ENCODE measurements at regions not wholly inside any gene's neighbourhood (a gene's known extent, or its start where the extent isn't known, plus 50 kb on each side); places are given as distances from the start of the nearest gene placed in this dataset.

DNA sequence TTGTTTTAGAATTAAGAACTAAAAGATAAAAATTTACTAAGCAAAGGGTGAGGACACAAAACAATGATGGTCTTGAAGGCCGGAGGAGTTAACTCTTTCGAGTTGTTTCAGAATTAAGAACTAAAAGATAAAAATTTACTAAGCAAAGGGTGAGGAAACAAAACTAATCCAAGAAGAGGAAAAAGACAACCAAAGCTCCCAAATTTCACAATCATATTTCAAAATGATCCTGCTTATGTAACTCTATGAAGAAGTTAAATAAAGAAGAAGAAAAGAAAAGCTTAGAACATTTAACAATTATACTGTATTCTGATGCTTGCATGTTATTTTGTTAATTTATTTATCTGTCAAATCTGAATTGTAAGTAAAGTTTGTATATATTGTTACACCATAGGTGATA is 154.8 kb upstream of the SLIT2 start:
- 82 to 89% methylated on average over 2 of the region's 2 CpGs for WGBS, 2 donors (ENCODE audit: low coverage in 1 of 2)
- peaks cover 0 to 2% (median 0%) of the 10 kb centered on the region in 3 donors for H3K4me1 ChIP-seq
- H3K27ac ChIP-seq: no peak overlapping the region
- no peak overlapping the region for H3K4me3 ChIP-seq
- TF ChIP-seq POLR2A (IDR thresholded peaks at IDR 0.05): no peak
- no peaks in the 10 kb centered on the region for H3K27me3 ChIP-seq
- H3K36me3 ChIP-seq: no peaks in the 10 kb centered on the region
- H3K9me3 ChIP-seq: no peaks in the 10 kb centered on the region
- ATAC-seq: no peak

DNA sequence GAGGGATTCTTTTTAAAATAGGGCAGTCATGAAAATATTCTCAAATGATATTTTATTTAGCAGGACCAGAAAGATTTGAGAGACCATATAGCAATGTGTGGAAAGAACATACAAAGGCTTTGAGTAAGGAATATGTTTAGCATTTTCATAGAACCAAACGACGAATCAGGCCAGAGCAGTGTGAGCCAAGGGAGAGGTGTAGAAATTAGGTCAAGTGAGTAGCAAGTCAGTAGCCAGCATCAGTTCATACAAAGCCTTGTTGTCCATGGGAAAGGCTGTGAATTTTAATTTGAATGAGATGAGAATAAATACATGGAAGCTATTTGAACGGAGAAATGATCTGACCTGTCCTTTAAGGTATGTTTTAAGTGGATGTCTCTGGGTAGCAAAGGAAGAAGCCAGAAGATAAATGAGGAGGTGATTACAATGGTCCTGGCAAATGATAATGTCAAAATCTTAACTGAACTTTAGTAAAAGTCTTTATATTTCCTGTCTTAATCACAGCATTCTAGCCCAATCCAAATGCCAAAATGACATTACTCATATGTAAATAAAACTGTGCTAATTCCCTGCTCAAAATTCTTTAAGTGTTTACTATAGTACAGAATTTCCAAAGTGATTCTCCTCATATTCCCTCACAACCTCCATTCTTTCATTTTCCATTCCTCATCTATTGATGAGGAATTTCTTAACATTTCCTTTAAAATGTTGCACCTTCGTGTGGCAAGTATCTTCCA is 155.7 kb upstream of the SLIT2 start:
- H3K9me3 ChIP-seq: no peaks in the 10 kb centered on the region
- ATAC-seq: no peak
- no peaks in the 10 kb centered on the region for H3K36me3 ChIP-seq
- no peaks in the 10 kb centered on the region for H3K27me3 ChIP-seq
- 65 to 88% methylated on average over 1 to 4 of the region's 4 CpGs for WGBS, 2 donors (ENCODE audit: low coverage in 1 of 2)
- H3K4me1 ChIP-seq: peaks cover 0 to 6% (median 0%) of the 10 kb centered on the region in 3 donors
- no peak overlapping the region for H3K4me3 ChIP-seq
- TF ChIP-seq POLR2A (IDR thresholded peaks at IDR 0.05) (no peak), EP300 (IDR thresholded peaks at IDR 0.05) (no peak), POLR2AphosphoS5 (IDR thresholded peaks at IDR 0.05) (no peak)
- TF ChIP-seq, protein P1, sequence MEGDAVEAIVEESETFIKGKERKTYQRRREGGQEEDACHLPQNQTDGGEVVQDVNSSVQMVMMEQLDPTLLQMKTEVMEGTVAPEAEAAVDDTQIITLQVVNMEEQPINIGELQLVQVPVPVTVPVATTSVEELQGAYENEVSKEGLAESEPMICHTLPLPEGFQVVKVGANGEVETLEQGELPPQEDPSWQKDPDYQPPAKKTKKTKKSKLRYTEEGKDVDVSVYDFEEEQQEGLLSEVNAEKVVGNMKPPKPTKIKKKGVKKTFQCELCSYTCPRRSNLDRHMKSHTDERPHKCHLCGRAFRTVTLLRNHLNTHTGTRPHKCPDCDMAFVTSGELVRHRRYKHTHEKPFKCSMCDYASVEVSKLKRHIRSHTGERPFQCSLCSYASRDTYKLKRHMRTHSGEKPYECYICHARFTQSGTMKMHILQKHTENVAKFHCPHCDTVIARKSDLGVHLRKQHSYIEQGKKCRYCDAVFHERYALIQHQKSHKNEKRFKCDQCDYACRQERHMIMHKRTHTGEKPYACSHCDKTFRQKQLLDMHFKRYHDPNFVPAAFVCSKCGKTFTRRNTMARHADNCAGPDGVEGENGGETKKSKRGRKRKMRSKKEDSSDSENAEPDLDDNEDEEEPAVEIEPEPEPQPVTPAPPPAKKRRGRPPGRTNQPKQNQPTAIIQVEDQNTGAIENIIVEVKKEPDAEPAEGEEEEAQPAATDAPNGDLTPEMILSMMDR (IDR thresholded peaks at IDR 0.05): no peak
- no peak overlapping the region for H3K27ac ChIP-seq

DNA sequence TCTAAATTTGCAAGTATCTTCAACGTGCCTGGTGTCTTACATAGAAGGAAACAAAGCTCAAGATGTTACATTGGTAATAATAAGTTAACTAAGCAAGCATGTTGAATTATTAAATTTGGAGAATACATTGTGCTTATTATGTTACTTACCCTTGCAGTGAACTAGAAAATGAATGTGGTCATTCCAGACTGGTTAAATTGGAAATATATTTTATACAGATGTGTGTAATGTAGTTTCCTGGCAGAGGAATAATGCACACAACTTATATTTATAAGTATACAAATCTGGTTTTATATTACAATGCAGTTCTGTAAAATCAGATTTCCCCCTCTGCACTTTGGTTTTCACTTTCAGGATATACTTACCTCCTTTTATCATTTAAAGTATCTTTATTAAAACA is 159.9 kb upstream of the SLIT2 start:
- H3K9me3 ChIP-seq: no peaks in the 10 kb centered on the region

DNA sequence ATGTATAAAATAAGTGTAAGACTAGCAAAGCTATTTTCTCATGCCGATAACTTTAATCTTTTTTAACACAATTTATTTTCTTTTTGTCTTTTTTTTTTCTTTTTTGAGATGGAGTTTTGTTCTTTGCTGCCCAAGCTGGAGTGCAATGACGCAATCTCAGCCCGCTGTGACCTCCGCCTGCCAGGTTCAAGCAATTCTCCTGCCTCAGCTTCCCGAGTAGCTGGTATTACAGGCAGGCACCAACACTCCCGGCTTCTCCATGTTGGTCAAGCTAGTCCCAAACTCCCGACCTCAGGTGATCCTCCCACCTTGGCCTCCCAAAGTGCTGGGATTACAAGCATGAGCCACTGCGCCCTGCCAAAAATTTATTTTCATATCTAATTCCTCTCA is 164.2 kb upstream of the SLIT2 start:
- no peak for ATAC-seq
- no peak overlapping the region for H3K4me3 ChIP-seq
- TF ChIP-seq POLR2AphosphoS5 (IDR thresholded peaks at IDR 0.05): no peak
- TF ChIP-seq, protein P1 (IDR thresholded peaks at IDR 0.05): no peak
- no peak for TF ChIP-seq POLR2A (IDR thresholded peaks at IDR 0.05)
- TF ChIP-seq EP300 (IDR thresholded peaks at IDR 0.05): no peak
- no peak overlapping the region for H3K27ac ChIP-seq
- peaks cover 0 to 14% (median 0%) of the 10 kb centered on the region in 3 donors for H3K4me1 ChIP-seq
- no peaks in the 10 kb centered on the region for H3K27me3 ChIP-seq
- 95 to 100% methylated on average over 4 to 8 of the region's 8 CpGs for WGBS, 2 donors (ENCODE audit: low coverage in 1 of 2)
- H3K36me3 ChIP-seq: no peaks in the 10 kb centered on the region
- no peaks in the 10 kb centered on the region for H3K9me3 ChIP-seq

More for the DNA sequence above, 159.9 kb upstream of the SLIT2 start:
- WGBS, 2 donors (ENCODE audit: low coverage in 1 of 2): 29 to 46% methylated on average over 1 of the region's 1 CpG
- no peak overlapping the region for H3K4me3 ChIP-seq
- no peak for TF ChIP-seq EP300 (IDR thresholded peaks at IDR 0.05)
- TF ChIP-seq POLR2A (IDR thresholded peaks at IDR 0.05): no peak
- TF ChIP-seq, protein P1 (IDR thresholded peaks at IDR 0.05): no peak
- TF ChIP-seq POLR2AphosphoS5 (IDR thresholded peaks at IDR 0.05): no peak
- no peaks in the 10 kb centered on the region for H3K36me3 ChIP-seq
- ATAC-seq: no peak
- H3K27me3 ChIP-seq: no peaks in the 10 kb centered on the region
- peaks cover 0 to 8% (median 0%) of the 10 kb centered on the region in 3 donors for H3K4me1 ChIP-seq
- H3K27ac ChIP-seq: no peak overlapping the region

DNA sequence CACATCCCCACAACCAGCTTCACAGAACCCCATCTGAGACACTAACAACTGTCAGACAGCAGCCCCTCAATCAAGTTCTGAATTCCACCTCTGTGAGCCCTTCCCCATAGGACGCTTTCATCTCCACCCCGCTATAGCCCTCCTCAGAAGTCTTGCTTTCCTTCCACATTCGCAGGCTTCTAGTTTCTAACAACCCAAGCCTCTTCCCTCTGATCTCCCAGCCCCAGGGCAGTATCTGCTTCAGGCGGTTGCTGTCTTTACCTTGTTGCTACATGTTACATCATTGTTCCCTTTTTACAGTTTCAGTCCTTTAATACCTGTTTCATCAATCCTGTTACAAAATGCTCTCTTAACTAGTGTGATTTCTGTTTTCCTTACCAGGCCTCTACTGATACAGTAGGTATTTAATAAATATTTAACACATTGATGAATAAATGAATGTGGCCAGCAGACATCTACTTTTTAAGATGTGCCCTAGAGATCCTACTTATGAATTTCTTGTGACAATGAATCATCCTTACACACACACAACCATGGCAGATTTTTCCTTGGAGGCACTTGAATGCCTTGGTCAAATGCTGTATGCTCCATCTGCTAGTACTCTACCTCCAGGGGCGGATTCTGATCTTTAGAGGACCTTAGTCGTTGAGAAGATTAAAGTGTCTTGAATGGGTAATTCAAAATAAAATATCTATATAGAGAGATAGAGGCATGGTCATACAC is 164.7 kb upstream of the SLIT2 start:
- 90 to 95% methylated on average over 5 to 6 of the region's 6 CpGs for WGBS, 2 donors (ENCODE audit: low coverage in 1 of 2)
- ATAC-seq: no peak
- H3K4me1 ChIP-seq: peaks cover 0 to 12% (median 0%) of the 10 kb centered on the region in 3 donors
- H3K9me3 ChIP-seq: no peaks in the 10 kb centered on the region
- H3K4me3 ChIP-seq: no peak overlapping the region
- no peaks in the 10 kb centered on the region for H3K27me3 ChIP-seq
- H3K36me3 ChIP-seq: no peaks in the 10 kb centered on the region
- TF ChIP-seq POLR2A (IDR thresholded peaks at IDR 0.05): no peak
- no peak for TF ChIP-seq EP300 (IDR thresholded peaks at IDR 0.05)
- TF ChIP-seq POLR2AphosphoS5 (IDR thresholded peaks at IDR 0.05): no peak
- TF ChIP-seq, protein P1 (IDR thresholded peaks at IDR 0.05): no peak
- peak overlapping the region in 2 of 4 donors; percentile 14 to 38 for H3K27ac ChIP-seq
